ENCODE measurements at regions not wholly inside any gene's neighbourhood (a gene's known extent, or its start where the extent isn't known, plus 50 kb on each side); places are given as distances from the start of the nearest gene placed in this dataset.

DNA sequence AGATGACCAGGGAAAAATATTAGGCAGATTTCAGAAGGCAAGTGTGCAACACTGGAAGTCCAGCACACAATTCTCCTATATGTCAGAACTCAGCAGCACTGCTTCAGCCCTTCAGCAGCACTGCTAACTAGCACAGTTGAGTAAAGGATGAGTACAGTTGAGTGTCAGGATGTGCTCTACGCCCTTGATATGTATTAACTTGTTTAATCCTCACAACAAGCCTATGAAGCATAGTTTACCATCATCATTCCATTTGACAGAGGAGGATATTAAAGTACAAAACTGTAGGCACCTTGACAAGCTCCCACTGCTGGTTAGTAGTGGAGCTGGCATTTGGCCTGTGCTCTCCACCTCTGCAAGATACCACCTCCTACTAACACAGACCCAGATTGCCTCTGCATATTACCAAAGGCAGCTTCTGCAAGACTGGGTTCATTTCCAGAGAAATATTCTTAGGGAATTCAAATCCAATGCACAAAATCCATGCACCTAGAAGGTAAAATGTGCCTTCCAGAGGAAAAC lies 230.8 kb downstream of the ANAPC1 start:
- Histone ChIP-seq H3K9ac (ENCODE audit: low read length) (no peak overlapping the region), H3K27ac (ENCODE audit: low read length) (no peak overlapping the region), H3K4me2 (ENCODE audit: low read length) (no peak overlapping the region), H3K36me3 (replicated peaks; ENCODE audit: low read depth, low read length) (peaks cover 4% of the 10 kb centered on the region), H4K20me1 (ENCODE audit: insufficient read depth, low read length) (no peaks in the 10 kb centered on the region), H3K4me1 (ENCODE audit: low read length) (peaks cover 27% of the 10 kb centered on the region), H3K9me3 (ENCODE audit: insufficient read depth, low read length) (no peaks in the 10 kb centered on the region; the same call in 1 of the 2 replicates), H3K79me2 (ENCODE audit: low read length) (no peaks in the 10 kb centered on the region), H3K27me3 (ENCODE audit: low read depth, low read length) (peaks cover 7% of the 10 kb centered on the region; the same call in 1 of the 2 replicates), H2AFZ (ENCODE audit: low read depth, low read length) (no peak overlapping the region), H3K4me3 (ENCODE audit: low read length) (no peak overlapping the region)
- no peak for TF ChIP-seq EZH2phosphoT487 (IDR thresholded peaks at IDR 0.05; ENCODE audit: low read depth)
- TF ChIP-seq, protein P1, sequence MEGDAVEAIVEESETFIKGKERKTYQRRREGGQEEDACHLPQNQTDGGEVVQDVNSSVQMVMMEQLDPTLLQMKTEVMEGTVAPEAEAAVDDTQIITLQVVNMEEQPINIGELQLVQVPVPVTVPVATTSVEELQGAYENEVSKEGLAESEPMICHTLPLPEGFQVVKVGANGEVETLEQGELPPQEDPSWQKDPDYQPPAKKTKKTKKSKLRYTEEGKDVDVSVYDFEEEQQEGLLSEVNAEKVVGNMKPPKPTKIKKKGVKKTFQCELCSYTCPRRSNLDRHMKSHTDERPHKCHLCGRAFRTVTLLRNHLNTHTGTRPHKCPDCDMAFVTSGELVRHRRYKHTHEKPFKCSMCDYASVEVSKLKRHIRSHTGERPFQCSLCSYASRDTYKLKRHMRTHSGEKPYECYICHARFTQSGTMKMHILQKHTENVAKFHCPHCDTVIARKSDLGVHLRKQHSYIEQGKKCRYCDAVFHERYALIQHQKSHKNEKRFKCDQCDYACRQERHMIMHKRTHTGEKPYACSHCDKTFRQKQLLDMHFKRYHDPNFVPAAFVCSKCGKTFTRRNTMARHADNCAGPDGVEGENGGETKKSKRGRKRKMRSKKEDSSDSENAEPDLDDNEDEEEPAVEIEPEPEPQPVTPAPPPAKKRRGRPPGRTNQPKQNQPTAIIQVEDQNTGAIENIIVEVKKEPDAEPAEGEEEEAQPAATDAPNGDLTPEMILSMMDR (IDR thresholded peaks at IDR 0.05; ENCODE audit: low read depth, low read length): 0 out of 2 replicates have a peak, but pooled peaks have one; percentile 11

DNA sequence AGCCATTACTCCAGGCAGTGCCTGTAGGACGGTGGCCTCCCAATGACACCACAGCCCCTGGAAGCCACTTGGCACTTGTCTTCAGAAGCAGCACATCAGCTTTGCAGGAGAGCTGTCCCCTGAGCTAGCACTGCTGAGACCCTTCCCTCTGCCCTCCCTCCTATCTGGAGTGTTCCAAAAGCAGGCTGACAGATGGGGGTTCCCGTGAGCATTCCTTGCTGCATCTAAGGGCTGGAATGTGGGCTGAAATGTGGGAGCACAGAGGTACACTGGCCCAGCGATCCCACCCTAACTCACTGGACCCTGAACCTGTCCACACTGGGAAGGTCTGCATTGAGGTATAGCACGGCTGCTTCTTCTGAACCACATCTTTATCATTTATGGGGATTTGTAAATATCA lies 230.1 kb downstream of the ANAPC1 start:
- Histone ChIP-seq H3K27me3 (ENCODE audit: low read depth, low read length) (peaks cover 7% of the 10 kb centered on the region; the same call in 1 of the 2 replicates), H2AFZ (ENCODE audit: low read depth, low read length) (no peak overlapping the region)
- TF ChIP-seq, protein P1 (IDR thresholded peaks at IDR 0.05; ENCODE audit: low read depth, low read length): no peak
- TF ChIP-seq EZH2phosphoT487 (IDR thresholded peaks at IDR 0.05; ENCODE audit: low read depth): no peak

DNA sequence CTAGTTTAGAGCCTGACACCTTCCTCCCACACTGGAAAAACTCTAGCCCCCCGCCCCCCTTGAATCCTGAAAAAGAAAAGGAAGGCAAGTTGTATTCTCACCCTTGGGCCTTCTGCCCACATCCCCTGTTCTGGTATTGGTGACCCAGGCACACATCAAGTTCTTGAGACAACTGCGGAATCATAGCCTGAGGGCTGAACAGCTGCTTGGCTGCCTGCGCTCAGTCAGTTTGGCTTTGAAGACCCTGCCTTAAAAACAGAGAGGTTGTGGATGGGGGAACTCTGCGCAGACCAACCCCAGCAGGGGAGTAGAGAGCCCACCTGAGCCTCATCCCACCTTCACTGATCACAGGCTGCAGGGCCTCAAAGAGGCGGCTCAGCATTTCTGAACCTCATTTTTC lies 229.2 kb downstream of the ANAPC1 start:
- no peak overlapping the region for H2AFZ ChIP-seq (ENCODE audit: low read depth, low read length)
- TF ChIP-seq EZH2phosphoT487 (IDR thresholded peaks at IDR 0.05; ENCODE audit: low read depth): no peak
- TF ChIP-seq, protein P1 (IDR thresholded peaks at IDR 0.05; ENCODE audit: low read depth, low read length): no peak
- no peak overlapping the region for H3K4me2 ChIP-seq (ENCODE audit: low read length)
- no peaks in the 10 kb centered on the region; the same call in 1 of the 2 replicates for H3K9me3 ChIP-seq (ENCODE audit: insufficient read depth, low read length)
- no peaks in the 10 kb centered on the region for H4K20me1 ChIP-seq (ENCODE audit: insufficient read depth, low read length)
- H3K79me2 ChIP-seq (ENCODE audit: low read length): no peaks in the 10 kb centered on the region
- H3K4me3 ChIP-seq (ENCODE audit: low read length): no peak overlapping the region
- H3K27me3 ChIP-seq (ENCODE audit: low read depth, low read length): peaks cover 7% of the 10 kb centered on the region; the same call in 1 of the 2 replicates
- H3K4me1 ChIP-seq (ENCODE audit: low read length): peaks cover 37% of the 10 kb centered on the region
- H3K9ac ChIP-seq (ENCODE audit: low read length): no peak overlapping the region
- H3K36me3 ChIP-seq (replicated peaks; ENCODE audit: low read depth, low read length): peaks cover 4% of the 10 kb centered on the region
- H3K27ac ChIP-seq (ENCODE audit: low read length): no peak overlapping the region

More for the DNA sequence above, 230.1 kb downstream of the ANAPC1 start:
- Histone ChIP-seq H3K9ac (ENCODE audit: low read length) (no peak overlapping the region), H3K79me2 (ENCODE audit: low read length) (no peaks in the 10 kb centered on the region), H3K27ac (ENCODE audit: low read length) (no peak overlapping the region), H3K4me3 (ENCODE audit: low read length) (no peak overlapping the region), H3K36me3 (replicated peaks; ENCODE audit: low read depth, low read length) (peaks cover 4% of the 10 kb centered on the region), H3K4me1 (ENCODE audit: low read length) (peaks cover 28% of the 10 kb centered on the region), H3K4me2 (ENCODE audit: low read length) (no peak overlapping the region), H4K20me1 (ENCODE audit: insufficient read depth, low read length) (no peaks in the 10 kb centered on the region), H3K9me3 (ENCODE audit: insufficient read depth, low read length) (no peaks in the 10 kb centered on the region; the same call in 1 of the 2 replicates)

DNA sequence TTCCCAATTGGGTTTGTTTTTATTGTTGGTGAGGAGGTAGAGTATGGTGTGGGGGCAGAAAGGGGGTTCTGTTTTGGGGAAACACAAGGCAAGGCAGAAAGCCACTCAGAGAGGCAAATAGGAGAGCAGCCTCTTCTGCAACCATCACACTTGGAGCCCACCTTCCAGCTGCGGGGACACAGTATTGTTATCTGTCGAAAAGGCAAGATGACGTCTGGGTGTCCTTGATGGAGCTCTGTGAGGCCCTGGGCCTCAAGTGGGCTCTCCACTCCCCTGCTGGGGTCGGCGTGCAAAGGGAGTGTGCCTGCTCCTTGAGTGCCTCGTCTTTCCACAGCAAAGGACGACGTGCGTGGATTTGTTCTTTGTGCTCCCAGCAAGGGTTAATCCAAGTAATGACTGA lies 227.6 kb downstream of the ANAPC1 start:
- H3K27ac ChIP-seq (ENCODE audit: low read length): no peak overlapping the region
- H3K36me3 ChIP-seq (replicated peaks; ENCODE audit: low read depth, low read length): peaks cover 1% of the 10 kb centered on the region
- peaks cover 51% of the 10 kb centered on the region for H3K4me1 ChIP-seq (ENCODE audit: low read length)
- no peak overlapping the region for H3K4me3 ChIP-seq (ENCODE audit: low read length)
- no peak overlapping the region for H2AFZ ChIP-seq (ENCODE audit: low read depth, low read length)
- H3K79me2 ChIP-seq (ENCODE audit: low read length): no peaks in the 10 kb centered on the region
- H3K9me3 ChIP-seq (ENCODE audit: insufficient read depth, low read length): no peaks in the 10 kb centered on the region; the same call in 1 of the 2 replicates
- peaks cover 7% of the 10 kb centered on the region; the same call in 1 of the 2 replicates for H3K27me3 ChIP-seq (ENCODE audit: low read depth, low read length)
- no peak overlapping the region for H3K9ac ChIP-seq (ENCODE audit: low read length)
- H4K20me1 ChIP-seq (ENCODE audit: insufficient read depth, low read length): no peaks in the 10 kb centered on the region
- TF ChIP-seq, protein P1 (IDR thresholded peaks at IDR 0.05; ENCODE audit: low read depth, low read length): no peak
- no peak for TF ChIP-seq EZH2phosphoT487 (IDR thresholded peaks at IDR 0.05; ENCODE audit: low read depth)
- H3K4me2 ChIP-seq (ENCODE audit: low read length): no peak overlapping the region

Measured in OCI-LY3 (cell line).